M059J (cell line): ENCODE measurements at regions not wholly inside any gene's neighbourhood (a gene's known extent, or its start where the extent isn't known, plus 50 kb on each side); places are given as distances from the start of the nearest gene placed in this dataset.
A peak's percentile ranks its signal among the peaks of the same experiment; 100 is the strongest.
"Not testable (repeated sequence)": the region's sequence is repeated elsewhere in the genome, so short reads cannot be mapped to it uniquely, and the experiment has no call there.

Source experiments
- DNase-seq: peaks from one replicate; pipeline ENCODE4 v3.0.0-alpha.2; 2012; ENCODE audit warnings: low read depth

DNA sequence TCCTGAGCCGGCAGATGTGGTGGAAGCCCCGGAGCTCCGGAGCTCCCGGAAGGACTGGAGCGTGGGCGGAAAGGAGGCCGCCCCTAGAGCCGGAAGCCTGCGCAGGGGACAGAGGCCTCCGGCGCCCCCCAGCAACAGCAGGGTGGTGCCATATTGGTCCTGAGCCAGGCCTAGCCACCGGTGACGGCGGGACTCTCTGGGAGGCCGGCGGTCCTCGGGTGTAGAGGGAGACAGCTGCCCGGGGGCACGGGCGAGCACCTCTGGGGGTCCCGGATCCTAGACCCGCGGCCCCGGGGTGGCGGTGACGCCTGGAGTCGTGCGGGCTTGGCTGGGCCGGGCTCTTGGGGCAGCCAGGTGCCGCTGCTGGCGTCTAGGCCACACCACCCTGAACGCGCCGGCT is 1472.2 kb downstream of the FOXD4L5 start:
- DNase-seq = not testable (repeated sequence)

DNA sequence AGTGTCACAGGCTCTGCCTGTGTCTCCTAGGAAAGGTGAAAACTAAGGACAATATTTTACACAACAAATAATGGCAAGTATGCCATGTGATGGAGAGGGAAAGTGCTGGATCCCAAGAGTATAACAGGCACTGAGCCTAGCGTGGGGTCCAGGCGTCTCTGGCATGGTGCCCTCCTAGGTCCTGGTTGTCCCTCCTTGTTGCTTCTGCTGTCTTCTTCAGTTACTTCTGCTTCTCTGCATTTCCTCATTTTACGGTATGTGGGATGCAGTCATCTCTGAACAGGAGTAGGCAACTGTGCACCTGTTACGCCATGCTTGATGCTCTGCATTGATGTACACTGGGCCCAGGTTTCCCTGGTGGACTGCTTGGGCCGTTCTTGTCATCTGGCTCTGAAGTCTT is 1480.8 kb downstream of the FOXD4L5 start:
- DNase-seq = not testable (repeated sequence)

GRCh38 chr9:63794081-63794685 is 1490.8 kb downstream of the FOXD4L5 start:
- DNase-seq = not testable (repeated sequence)

GRCh38 chr9:63787454-63787853 is 1497.6 kb downstream of the FOXD4L5 start:
- DNase-seq = not testable (repeated sequence)

DNA sequence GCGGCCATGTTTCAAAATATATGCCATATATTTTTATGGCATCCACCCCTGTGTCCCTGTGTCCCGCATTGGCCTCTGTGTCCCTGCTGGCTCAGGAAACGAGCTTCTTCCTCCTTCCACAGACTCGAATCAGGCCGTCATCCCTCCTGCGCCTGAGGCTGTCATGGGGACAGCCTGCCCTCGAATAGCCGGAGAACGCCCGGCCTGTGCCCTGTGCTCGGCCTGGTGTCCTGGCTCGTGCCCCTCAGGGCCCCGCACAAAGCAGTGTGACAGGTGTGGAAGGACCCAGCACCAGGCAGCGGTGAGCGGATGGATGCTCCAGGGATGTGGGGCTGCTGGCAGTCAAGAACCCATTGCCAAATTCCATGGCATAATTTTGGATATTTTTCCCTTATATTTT is 1500.0 kb downstream of the FOXD4L5 start:
- DNase-seq = not testable (repeated sequence)

- not testable (repeated sequence) for DNase-seq
Measured at GRCh38 chr9:63784421-63784820, 1500.6 kb downstream of the FOXD4L5 start.

DNA sequence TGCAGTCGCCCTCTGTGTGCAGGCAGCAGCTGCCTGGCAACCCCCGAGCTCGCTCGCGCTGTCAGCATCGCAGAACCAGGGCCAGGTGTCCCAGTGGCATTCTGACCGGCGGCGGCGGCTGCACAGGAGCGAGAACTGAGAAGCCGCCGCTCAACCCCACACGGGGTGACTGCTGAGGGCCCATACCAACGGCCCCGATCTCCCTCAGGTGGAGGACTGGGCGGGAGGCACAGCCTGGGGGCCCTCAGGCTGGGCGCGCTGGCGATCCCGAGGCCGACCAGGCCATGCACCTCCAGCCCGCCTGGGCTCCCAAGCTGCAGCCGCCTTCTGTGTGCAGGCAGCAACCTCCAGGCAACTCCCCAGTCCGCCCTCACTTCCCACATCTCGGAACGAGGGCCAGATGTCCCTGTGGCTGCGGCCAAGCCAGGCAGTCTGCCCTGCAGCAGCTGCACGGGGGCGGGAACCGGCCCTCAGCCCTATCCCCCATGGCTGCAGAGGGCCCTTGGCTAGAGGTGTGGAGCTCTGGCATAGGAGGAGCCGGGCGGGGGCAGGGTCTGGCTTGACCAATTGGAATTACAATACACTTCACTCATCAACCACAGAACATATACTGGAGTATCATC is 1503.1 kb downstream of the FOXD4L5 start:
- DNase-seq = not testable (repeated sequence)

- DNase-seq = peak; percentile 22
Measured at GRCh38 chr9:63781390-63781789, 1503.6 kb downstream of the FOXD4L5 start.

- DNase-seq = not testable (repeated sequence)
Measured at GRCh38 chr9:63776220-63776619, 1508.8 kb downstream of the FOXD4L5 start.

DNA sequence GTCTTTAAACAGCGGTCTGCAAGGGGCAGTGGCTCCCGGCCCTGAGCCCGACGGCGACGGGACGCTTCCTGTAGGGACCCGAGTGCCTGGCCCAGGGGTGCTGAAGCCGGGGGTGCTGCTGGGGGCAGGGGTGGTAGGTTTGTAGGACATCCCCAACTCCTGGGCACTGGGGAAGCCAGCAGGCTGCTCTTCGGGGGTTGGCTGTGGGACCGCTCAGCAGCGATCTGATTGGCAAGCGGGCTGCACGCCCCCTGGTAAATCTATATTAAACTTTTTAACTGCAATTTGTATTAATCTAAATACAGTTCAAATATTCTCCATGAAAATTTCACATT is 1510.0 kb downstream of the FOXD4L5 start:
- not testable (repeated sequence) for DNase-seq

DNA sequence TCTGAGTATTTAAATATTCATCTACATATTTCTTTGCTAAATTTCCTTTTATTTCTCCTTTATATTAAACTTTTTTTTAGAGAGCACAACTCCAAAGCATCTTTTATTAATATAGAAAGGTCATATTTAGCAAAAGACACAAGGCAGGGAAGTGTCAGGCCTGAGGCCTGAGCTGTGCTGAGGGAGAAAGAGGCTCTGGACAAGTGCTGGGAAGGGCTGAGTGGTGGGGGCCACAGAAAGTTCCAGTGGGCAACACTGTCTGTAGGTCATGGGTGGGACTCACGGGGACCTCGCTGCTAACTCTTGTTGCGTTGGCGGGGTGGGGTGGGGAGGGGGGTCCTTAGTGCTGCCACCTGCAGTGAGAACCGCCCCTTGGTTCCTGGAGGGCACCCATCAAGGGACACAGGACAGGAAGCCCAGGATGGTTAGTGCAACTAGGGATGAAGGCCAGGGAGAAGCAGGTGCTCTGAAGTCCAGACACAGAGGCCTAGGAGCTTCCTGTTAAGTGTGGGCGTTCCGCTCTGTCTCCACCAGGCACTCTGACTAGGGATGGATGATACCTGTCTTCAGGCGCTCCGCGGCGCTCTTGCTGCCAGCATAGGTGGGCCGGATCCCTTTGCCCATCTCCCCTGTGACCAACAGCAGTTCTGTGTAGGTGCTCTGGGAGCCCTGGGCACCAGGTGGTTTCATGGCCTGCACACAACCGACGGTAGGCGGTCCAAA is 1510.5 kb downstream of the FOXD4L5 start:
- DNase-seq = not testable (repeated sequence)

GRCh38 chr9:63762230-63762629 is 1522.8 kb downstream of the FOXD4L5 start:
- not testable (repeated sequence) for DNase-seq

- DNase-seq = not testable (repeated sequence)
Measured at GRCh38 chr9:63729021-63729420, 1556.0 kb downstream of the FOXD4L5 start.

GRCh38 chr9:63728287-63728686 is 1556.7 kb downstream of the FOXD4L5 start:
- DNase-seq = no peak

- not testable (repeated sequence) for DNase-seq
Measured at GRCh38 chr9:63708285-63708684, 1576.7 kb downstream of the FOXD4L5 start.

DNA sequence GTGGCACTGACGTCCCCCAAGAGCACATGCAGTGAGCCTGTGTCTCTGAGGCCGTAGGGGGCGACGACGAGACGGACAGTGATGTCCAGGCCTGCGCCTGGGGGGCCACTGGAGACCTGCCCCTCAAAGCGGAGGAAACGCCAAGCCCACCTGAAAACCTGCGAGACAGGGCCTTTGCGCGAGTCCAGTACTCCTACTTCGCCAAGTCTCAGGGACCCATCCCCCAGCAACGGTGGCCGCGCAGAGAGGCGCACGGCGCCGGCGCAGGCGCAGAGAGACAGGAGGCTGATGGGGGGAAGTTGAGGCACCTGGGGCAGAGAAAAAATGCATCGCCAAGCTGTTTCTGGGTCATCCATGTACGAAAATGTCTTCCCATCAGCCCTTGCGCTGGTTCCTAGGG is 1580.6 kb downstream of the FOXD4L5 start:
- not testable (repeated sequence) for DNase-seq

DNA sequence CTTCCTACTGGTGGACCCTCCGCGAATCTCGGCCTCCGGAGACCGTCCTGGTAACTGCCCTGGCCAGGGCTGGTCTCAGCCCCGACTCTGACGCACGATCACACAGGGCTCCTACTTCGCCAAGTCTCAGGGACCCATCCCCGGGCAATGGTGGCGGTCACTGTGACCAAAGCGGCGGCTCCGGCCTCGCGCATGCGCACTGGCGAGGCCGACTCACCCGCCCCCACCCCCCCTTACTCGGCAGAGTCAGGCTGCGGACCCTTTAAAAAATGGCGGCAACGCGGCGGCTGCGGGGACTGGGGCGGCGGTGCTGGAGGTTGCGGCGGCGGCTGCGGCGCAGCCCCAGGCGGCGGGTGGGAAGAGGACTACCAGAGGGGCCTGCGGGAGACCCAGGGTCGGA is 1581.3 kb downstream of the FOXD4L5 start:
- peak; percentile 4 for DNase-seq

GRCh38 chr9:63703138-63703665 is 1581.8 kb downstream of the FOXD4L5 start:
- DNase-seq = not testable (repeated sequence)
